Breast epithelium (tissue), 4 donors: ENCODE measurements at regions not wholly inside any gene's neighbourhood (a gene's known extent, or its start where the extent isn't known, plus 50 kb on each side); places are given as distances from the start of the nearest gene placed in this dataset.

Source experiments
- DNase-seq, 2 donors: peaks; one replicate each; pipeline ENCODE4 v3.0.0-alpha.2; 2019; ENCODE audit warnings: low spot score in 2 of 2
- H3K27ac ChIP-seq, 2 donors: fragments of 200-600 bp; sonication (generic) in 1 of 2; one replicate each; pipeline ENCODE4 v1.5.1; 2016 to 2019; ENCODE audit warnings: mild to moderate bottlenecking in 1 of 2
- H3K27me3 ChIP-seq, 2 donors: fragments of 200-600 bp; sonication (generic) in 1 of 2; one replicate each; pipeline versions ENCODE4 v1.5.1 to v1.6.0; 2017 to 2019; ENCODE audit warnings: control low read depth in 1 of 2, mild to moderate bottlenecking in 1 of 2
- H3K36me3 ChIP-seq: fragments of 200-600 bp; one replicate; pipeline ENCODE4 v1.5.1; 2019
- H3K4me1 ChIP-seq, 2 donors: fragments of 200-600 bp; sonication (generic); one replicate each; pipeline ENCODE4 v1.5.1; 2016 to 2019; ENCODE audit warnings: control low read depth in 1 of 2
- H3K4me3 ChIP-seq, 3 donors: fragments of 200-600 bp; sonication (generic); 1 replicate in 2 of 3; 2 replicates in 1 of 3; pipeline ENCODE4 v1.5.1; 2016 to 2019; ENCODE audit warnings: mild to moderate bottlenecking in 3 of 3, moderate library complexity in 2 of 3
- H3K9me3 ChIP-seq, 2 donors: fragments of 200-600 bp; sonication (generic) in 1 of 2; one replicate each; pipeline ENCODE4 v1.5.1; 2016 to 2019; ENCODE audit warnings: control low read depth in 1 of 2
- CTCF ChIP-seq, 3 donors: fragments of 450-650 bp; IDR thresholded peaks; one replicate each; pipeline ENCODE4 v1.5.1; 2016 to 2017; ENCODE audit warnings: antibody characterized with exemption in 3 of 3, mild to moderate bottlenecking in 3 of 3, moderate library complexity in 3 of 3
- POLR2A ChIP-seq: fragments of 450-650 bp; IDR thresholded peaks from one replicate; pipeline ENCODE4 v1.6.1; 2016; ENCODE audit warnings: antibody characterized with exemption, mild to moderate bottlenecking, moderate library complexity
- POLR2AphosphoS5 ChIP-seq, 3 donors: sonication (generic); formaldehyde crosslinking; IDR thresholded peaks; one replicate each; pipeline ENCODE4 v1.6.1; 2017; ENCODE audit warnings: antibody characterized with exemption in 3 of 3
- intact Hi-C: fragments of 100-400 bp; cut with DNase I; formaldehyde crosslinking; loops from one replicate; pipeline ENCODE4 v1.15.1; 2023; ENCODE audit warnings: low total_unique reads

GRCh38 chr9:30670805-30671562, 1713.5 kb upstream of the ACO1 start:
- peaks cover 4% of the 10 kb centered on the region for H3K36me3 ChIP-seq
- no peak for DNase-seq
- H3K4me3 ChIP-seq: no peak overlapping the region
- TF ChIP-seq POLR2AphosphoS5 (IDR thresholded peaks at IDR 0.05): no peak
- TF ChIP-seq CTCF (IDR thresholded peaks at IDR 0.05): no peak
- no peak for TF ChIP-seq POLR2A
- intact Hi-C loops: loop anchor here (5.0 kb wide), 1 partner anchor 1554 kb away; no protein-coding TSS in a partner anchor
- no peaks in the 10 kb centered on the region for H3K27me3 ChIP-seq
- H3K9me3 ChIP-seq: no peaks in the 10 kb centered on the region
- no peaks in the 10 kb centered on the region for H3K4me1 ChIP-seq
- H3K27ac ChIP-seq: no peak overlapping the region

- Histone ChIP-seq H3K4me3 (no peak overlapping the region), H3K9me3 (no peaks in the 10 kb centered on the region), H3K27ac (no peak overlapping the region), H3K4me1 (no peaks in the 10 kb centered on the region), H3K27me3 (no peaks in the 10 kb centered on the region), H3K36me3 (peaks cover 4% of the 10 kb centered on the region)
- TF ChIP-seq POLR2A (no peak), CTCF (IDR thresholded peaks at IDR 0.05) (no peak), POLR2AphosphoS5 (IDR thresholded peaks at IDR 0.05) (no peak)
- intact Hi-C loops: loop anchor here (5.0 kb wide), 1 partner anchor 1556 kb away; no protein-coding TSS in a partner anchor
- DNase-seq: no peak
Observed at GRCh38 chr9:30673132-30673531, 1711.3 kb upstream of the ACO1 start.

GRCh38 chr9:30676651-30677050, 1707.8 kb upstream of the ACO1 start:
- DNase-seq: no peak
- intact Hi-C loops: no loop called here
- H3K36me3 ChIP-seq: peaks cover 4% of the 10 kb centered on the region
- no peaks in the 10 kb centered on the region for H3K4me1 ChIP-seq
- no peak overlapping the region for H3K27ac ChIP-seq
- H3K27me3 ChIP-seq: no peaks in the 10 kb centered on the region
- TF ChIP-seq POLR2A (no peak), CTCF (IDR thresholded peaks at IDR 0.05) (no peak), POLR2AphosphoS5 (IDR thresholded peaks at IDR 0.05) (no peak)
- no peak overlapping the region for H3K4me3 ChIP-seq
- H3K9me3 ChIP-seq: no peaks in the 10 kb centered on the region

- no peaks in the 10 kb centered on the region for H3K27me3 ChIP-seq
- no peaks in the 10 kb centered on the region for H3K9me3 ChIP-seq
- no peak for DNase-seq
- no peak overlapping the region for H3K4me3 ChIP-seq
- no peak for TF ChIP-seq CTCF (IDR thresholded peaks at IDR 0.05)
- TF ChIP-seq POLR2AphosphoS5 (IDR thresholded peaks at IDR 0.05): no peak
- H3K36me3 ChIP-seq: peaks cover 4% of the 10 kb centered on the region
- no peaks in the 10 kb centered on the region for H3K4me1 ChIP-seq
- no peak overlapping the region for H3K27ac ChIP-seq
- intact Hi-C loops: no loop called here
Observed at GRCh38 chr9:30677221-30677620, 1707.2 kb upstream of the ACO1 start.

- Histone ChIP-seq H3K27ac (no peak overlapping the region), H3K4me3 (no peak overlapping the region), H3K27me3 (no peaks in the 10 kb centered on the region), H3K4me1 (no peaks in the 10 kb centered on the region), H3K36me3 (no peaks in the 10 kb centered on the region), H3K9me3 (no peaks in the 10 kb centered on the region)
- intact Hi-C loops: no loop called here
- TF ChIP-seq POLR2AphosphoS5 (IDR thresholded peaks at IDR 0.05): no peak
- no peak for TF ChIP-seq CTCF (IDR thresholded peaks at IDR 0.05)
- TF ChIP-seq POLR2A: no peak
- DNase-seq: no peak
Observed at GRCh38 chr9:30688801-30689200, 1695.6 kb upstream of the ACO1 start.
